HFF-Myc (cell line): ENCODE measurements at regions not wholly inside any gene's neighbourhood (a gene's known extent, or its start where the extent isn't known, plus 50 kb on each side); places are given as distances from the start of the nearest gene placed in this dataset.

Experiments
- DNase-seq: peaks from one replicate; pipeline ENCODE4 v3.0.0-alpha.2; 2011; ENCODE audit warnings: low read depth; ENCODE audit errors: extremely low read depth
- H3K4me3 ChIP-seq: replicated peaks from 2 replicates; pipeline ENCODE4 v1.5.1; 2011; ENCODE audit warnings: low read depth, mild to moderate bottlenecking, control low read depth, low read length
- CTCF ChIP-seq: IDR thresholded peaks from 2 replicates; pipeline ENCODE4 v1.5.1; 2012; ENCODE audit warnings: mild to moderate bottlenecking, low read depth, low read length, control low read depth; ENCODE audit errors: missing control alignments

- H3K4me3 ChIP-seq = no peak overlapping the region
Observed at GRCh38 chr4:138909587-138909986, 106.0 kb upstream of the NOCT start.

GRCh38 chr4:138908134-138908533 lies 107.4 kb upstream of the NOCT start:
- no peak for DNase-seq
- no peak overlapping the region for H3K4me3 ChIP-seq
- no peak for TF ChIP-seq CTCF

More at GRCh38 chr4:138909587-138909986, 106.0 kb upstream of the NOCT start:
- no peak for DNase-seq
- no peak for TF ChIP-seq CTCF

GRCh38 chr4:138907174-138907573 lies 108.4 kb upstream of the NOCT start:
- no peak for DNase-seq
- H3K4me3 ChIP-seq = no peak overlapping the region
- TF ChIP-seq CTCF = no peak

- no peak overlapping the region for H3K4me3 ChIP-seq
- no peak for DNase-seq
- no peak for TF ChIP-seq CTCF
Observed at GRCh38 chr4:138904793-138905192, 110.8 kb upstream of the NOCT start.

GRCh38 chr4:138903185-138903584 lies 112.4 kb upstream of the NOCT start:
- no peak overlapping the region for H3K4me3 ChIP-seq
- no peak for TF ChIP-seq CTCF
- DNase-seq = no peak

GRCh38 chr4:138902705-138903104 lies 112.9 kb upstream of the NOCT start:
- H3K4me3 ChIP-seq = no peak overlapping the region
- DNase-seq = no peak
- no peak for TF ChIP-seq CTCF

GRCh38 chr4:138901177-138901576 lies 114.4 kb upstream of the NOCT start:
- no peak for TF ChIP-seq CTCF
- H3K4me3 ChIP-seq = no peak overlapping the region
- no peak for DNase-seq
